ENCODE measurements at regions not wholly inside any gene's neighbourhood (a gene's known extent, or its start where the extent isn't known, plus 50 kb on each side); places are given as distances from the start of the nearest gene placed in this dataset.

DNA sequence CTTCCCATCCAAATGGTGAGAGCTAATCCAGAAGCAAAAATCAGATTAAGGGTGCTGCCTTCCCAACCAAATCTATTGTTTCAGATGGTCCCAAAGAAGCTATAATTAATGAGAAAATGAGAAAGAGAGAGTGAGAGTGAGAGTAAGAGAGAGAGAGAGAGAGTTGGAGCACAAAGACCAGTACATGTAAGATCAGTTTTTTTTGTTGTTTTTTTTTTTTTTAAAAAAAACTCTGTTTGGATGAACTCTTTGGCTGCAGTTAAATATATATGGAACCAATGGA is 305.6 kb downstream of the PTEN start:
- no peak for DNase-seq (ENCODE audit: low read depth)

DNA sequence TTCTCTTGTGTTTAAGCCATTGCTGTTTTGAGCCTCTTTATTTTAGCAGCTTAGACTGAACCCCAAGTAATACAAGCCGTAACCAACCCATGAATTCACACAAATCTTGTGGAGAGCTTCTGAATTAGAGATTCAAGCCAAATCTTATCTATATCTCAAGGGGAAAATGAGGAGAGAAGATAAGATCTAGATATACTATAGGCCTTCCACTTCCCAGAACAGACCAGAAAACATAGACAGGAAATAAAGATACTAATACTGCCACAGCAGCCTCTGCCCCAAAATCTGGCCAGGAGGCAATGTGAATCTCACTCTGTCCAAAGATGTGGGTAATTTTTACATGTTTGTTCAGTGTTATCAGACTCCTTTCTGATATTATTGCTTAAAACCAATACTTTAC is 307.2 kb downstream of the PTEN start:
- DNase-seq (ENCODE audit: low read depth): no peak

DNA sequence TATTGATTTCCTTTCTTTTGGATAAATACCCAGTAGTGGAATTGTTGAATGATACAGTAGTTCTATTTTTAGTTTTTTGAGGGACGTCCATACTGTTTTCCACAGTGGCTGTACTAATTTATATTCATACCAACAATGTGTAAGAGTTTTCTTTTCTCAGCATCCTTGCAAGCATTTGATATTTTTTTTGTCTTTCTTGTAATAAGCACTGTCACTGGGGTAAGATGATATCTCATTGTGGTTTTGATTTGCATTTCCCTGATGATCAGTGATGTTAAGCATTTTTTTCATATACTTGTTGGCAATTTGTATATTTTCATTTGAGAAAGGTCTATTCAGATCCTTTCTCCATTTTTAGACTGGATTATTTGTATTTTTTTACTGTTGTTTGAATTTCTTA is 308.7 kb downstream of the PTEN start:
- DNase-seq (ENCODE audit: low read depth): no peak

DNA sequence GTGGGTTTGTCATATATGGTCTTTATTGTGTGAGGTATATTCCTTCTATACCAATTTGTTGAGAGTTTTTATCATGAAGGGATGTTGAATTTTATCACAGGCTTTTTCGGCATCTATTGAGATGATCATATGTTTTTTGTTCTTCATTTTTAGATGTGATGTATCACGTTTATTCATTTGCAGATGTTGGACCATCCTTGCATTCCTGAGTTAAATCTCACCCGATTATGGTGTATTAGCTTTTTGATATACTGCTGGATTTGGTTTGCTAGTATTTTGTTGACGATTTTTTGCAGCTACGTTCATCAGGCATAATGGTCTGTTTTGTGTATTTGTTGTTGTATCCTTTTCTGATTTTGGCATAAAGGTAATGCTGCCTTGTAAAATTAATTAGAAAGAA is 311.0 kb downstream of the PTEN start:
- DNase-seq (ENCODE audit: low read depth): no peak

DNA sequence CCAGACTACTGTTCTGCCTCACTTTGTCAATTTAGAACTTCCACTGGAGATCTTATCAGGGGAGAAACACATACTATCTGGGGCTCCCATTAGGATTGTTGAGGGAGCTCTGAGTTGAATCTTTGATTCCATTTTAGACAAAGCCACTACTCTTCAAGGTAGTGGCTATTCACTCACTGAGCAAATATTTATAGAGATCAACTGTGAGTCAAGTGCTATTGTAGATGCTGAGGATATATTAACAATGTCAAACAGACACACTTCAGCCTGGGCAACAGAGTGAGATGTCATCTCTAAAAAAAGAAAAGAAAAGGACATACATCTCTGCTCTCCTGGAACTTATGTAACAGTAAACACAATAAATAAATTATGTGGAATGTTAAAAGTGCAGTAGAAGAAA is 315.3 kb downstream of the PTEN start:
- no peak for DNase-seq (ENCODE audit: low read depth)

DNA sequence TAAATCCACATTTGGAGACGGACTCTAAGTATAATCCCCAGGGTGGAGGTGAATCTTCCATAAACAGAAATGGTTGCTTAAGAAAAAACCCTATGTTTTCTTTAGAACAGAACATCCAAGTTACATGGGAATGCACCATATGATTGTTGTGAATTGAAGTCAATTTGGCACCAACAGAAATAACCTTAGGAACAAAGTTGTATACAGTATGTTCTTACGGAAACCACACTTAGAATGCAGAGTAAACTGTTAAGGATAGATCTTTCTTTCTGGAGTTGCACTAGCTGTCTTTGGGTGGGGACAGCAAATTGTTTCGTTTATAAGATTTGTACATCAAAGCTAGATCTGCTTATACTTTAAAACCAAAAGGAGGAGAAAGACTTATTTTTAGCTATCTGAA is 316.4 kb downstream of the PTEN start:
- DNase-seq (ENCODE audit: low read depth): no peak

DNA sequence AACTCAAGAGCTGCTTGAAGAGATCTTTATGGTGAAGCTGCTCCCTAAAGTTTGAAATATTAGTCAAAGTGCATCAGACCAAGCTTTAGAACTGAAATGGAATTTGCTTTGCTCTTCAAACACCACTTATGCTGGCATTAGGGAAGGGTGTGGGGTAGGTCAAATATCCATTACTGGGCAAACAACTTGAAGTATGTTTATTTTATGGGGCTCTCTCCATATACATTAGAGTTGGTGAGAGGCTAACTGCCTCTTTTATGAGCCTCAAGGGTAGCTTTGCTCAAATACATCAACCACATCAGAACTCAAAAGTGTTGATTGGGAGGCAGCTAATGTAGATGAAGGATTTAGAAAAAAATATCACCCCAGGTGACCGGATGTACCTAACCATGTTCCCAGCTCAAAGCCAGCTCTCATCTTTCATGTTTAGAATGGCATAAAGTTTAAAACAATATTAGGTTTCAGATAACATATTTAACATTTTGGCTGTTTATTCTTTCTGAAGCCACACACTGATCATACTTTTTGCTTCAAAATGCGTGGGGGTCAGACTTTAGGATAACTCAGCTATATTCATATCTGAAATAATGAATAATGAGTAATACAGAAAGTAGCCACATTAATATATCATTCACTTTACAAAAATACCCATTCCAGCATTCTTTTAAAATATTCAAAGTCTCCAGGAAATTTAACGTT is 318.6 kb downstream of the PTEN start:
- DNase-seq (ENCODE audit: low read depth): no peak

DNA sequence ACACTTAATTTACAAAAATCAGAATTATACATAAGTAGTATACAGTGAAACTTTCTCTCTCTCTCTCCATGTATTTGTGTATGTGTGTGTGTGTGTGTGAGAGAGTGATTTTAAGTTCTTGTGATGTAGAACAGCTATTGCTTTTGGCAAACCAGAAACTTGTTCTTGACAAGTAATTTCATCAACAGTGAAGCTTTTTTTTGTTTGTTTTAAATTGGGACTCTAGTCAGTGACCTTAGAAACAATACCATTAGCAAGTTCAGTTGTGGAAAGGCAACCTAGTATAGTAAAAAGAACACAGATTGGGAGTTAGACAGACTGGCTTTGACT is 319.1 kb downstream of the PTEN start:
- no peak for DNase-seq (ENCODE audit: low read depth)

DNA sequence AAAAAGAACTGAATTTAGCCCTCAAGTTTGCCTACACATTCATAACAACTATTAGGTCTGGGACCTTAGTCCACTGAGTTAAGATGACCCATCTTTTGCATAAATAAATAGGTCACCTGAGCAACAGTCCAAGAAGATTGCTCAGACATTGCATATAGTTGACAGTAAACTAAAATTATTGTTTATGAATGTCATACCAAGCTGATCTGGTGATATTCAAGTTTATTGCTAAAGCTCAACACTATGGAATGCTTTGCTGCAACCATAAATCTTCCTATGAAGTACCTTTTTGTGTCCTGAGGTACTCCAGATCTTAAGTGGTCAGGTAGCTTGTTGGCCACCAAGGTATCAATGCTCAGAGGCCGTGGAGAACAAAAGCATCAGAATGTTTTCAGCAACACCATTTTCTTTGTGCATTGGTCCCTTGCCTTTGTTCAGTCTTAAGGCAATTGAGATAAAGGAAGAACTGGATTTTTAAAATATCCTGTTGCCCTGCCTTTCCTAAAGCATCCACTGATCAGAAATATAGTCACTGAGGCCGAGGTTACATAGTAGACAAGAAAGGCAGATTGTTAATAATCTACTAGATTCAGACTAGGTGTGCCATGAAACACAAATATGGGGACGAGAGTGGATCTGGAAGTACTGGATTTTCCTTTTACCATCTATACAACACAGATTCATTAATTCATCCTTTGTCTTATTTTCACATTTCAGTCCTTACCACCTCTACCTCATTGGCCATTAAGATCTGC is 321.3 kb downstream of the PTEN start:
- no peak for DNase-seq (ENCODE audit: low read depth)

DNA sequence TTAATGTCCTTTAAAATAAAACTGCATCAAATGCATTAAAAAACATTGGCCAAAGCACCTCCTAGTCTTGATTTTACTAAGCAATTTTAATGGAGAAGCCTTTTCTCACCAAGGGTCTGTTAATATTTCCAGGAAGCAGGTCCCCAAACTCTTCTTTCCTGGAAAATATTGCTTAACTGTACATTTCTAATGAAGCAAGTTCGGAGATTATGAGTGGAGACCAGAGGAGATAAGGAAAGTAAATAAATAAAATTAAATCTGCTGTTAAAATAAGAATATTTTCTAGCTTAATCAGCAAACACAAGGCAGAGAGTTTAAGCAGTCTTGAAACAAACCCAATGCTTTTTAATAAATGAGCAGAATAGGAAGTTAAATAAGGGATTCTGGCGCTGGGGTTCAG is 322.4 kb downstream of the PTEN start:
- DNase-seq (ENCODE audit: low read depth): no peak

DNA sequence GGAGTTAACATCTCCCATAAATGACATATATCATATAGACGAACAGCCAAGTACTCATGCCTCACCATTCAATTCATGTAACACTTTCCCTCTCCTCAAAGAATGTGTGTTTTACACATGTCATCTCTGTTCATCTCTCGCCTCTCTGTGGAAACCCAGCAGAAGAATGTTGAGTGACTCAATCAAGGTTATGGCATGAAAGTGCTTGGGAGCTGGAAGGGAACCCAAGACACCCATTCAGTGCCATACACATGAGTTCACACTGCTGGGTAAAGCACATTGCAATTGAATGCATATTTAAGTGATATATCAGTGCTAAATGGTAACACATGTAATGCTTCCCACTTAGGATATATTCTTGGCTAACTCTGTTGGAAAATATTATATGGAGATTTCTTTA is 322.9 kb downstream of the PTEN start:
- no peak for DNase-seq (ENCODE audit: low read depth)

DNA sequence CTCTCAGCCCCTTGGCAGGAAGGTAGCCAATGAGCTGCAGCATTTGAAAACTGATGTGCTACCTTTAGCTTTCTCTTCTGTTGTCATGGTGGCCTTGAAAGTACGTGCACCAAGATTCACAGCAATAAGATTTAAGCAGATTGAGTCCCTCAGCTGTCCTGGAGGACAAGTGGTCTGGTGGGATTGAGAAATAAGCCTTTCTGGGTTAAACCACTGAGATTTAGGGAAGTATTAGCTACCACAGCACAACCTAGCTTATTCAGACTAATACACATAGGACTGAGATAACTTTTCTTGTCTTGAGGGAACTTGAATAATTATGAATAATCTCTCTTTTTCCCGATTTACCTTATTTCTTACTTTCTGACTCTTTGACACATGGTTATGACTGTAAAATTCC is 324.0 kb downstream of the PTEN start:
- DNase-seq (ENCODE audit: low read depth): no peak

DNA sequence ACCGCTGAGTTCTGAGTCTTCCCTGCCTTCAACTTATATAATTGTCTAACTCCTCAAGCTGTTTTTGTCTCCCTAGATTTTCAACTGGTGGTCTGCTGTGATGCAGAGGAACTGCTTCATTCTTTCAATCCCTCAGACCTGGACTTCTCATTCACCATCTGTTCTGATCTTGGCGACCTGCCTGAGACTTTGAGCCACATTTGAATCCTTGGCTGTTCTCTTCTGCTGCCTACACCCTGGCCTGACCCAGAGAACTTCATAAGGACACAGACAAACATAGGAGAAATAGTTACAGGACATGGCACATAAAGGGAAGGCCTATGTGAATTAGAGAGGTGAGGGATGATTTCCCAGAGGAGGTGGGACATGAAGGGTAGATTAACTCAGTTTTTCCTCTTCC is 326.7 kb downstream of the PTEN start:
- no peak for DNase-seq (ENCODE audit: low read depth)

DNA sequence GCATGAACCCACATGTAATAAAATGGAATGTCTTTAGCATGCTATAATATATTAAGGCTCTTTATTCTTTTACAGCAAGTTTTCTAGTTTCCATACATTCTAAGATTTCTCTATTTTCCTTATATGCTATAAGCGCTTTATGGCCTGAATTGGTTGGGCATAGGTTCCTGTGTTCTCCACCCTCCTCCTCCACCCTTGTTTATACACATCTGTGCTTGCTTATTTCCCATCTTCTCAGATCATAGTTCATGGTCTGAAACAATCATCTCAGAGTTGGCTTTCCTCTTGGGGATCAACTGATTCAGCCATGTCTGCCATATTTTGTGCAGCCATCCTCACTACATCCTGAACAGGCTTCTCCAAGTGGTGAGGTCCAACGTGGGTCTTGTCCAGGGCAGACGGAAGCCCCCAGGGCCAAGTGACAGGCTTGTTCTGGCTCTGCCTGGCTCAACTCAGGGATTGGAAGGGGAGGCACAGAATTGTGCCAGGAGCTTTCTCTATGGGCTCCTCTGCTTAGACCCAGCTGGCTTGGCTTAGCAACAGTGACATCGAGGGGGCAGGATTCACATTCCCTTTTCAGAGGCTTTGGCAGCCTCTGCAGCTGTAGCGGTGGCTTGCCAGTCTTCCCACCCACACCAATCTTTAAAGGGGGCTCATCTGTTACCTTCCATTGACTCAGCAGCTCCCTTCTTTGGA is 327.3 kb downstream of the PTEN start:
- no peak for DNase-seq (ENCODE audit: low read depth)

DNA sequence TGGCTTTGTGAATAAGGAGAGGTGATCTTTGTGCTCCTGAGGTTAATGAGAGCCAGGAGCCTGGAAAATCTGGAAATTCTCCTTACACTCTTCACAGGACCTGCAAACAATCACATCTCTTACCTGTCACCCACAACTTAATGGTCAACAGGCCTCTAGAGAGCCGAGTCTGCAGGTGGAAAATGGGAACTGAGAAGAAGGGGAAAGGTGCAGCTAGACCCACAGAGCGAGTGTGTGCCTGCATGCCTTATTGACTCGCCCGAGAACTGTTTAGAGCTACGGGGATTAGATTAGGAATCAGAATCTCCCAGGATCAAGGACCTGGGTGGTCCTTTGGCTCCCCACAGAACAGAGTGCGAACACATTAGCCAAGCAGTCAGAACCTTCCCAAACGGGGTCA is 329.6 kb downstream of the PTEN start:
- DNase-seq (ENCODE audit: low read depth): no peak

DNA sequence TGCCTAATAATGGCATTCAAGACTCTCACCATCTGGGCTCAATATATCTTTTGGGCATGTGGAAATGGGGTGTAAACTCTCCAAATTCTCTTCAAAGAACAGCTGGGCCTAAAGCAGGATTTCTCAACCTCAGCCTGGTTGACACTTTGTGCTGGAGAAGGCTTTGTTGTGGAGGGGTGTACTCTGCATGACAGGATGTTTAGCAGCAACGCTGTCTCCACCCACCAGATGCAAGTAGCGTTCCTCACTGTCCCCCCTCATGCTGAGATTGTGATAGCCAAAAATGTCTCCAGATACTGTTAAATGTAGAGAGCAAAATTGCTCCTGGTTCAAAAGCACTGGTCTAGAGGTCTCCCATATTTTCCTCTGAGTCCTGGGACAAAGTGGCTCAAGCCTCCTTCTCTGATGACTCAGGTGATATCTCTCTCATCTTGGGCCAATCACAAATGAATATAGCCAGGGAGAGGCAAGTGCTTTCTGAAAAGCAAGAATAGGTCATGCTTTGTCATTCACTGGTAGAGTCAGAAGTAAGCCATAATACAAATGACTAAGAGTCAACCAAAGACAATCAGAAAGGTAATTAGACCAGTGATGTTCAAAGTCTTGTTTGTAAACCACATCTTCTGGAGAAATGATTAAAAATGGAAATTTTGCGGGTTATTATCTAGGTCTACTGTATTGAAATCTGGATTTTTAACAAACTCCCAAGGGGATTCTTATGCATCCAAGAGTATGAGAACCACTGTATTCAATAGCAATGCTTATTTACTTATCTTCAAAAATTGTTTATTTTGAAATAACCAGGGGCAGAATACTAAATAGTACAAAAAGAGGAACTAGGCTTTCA is 330.8 kb downstream of the PTEN start:
- DNase-seq (ENCODE audit: low read depth): peak; percentile 7

DNA sequence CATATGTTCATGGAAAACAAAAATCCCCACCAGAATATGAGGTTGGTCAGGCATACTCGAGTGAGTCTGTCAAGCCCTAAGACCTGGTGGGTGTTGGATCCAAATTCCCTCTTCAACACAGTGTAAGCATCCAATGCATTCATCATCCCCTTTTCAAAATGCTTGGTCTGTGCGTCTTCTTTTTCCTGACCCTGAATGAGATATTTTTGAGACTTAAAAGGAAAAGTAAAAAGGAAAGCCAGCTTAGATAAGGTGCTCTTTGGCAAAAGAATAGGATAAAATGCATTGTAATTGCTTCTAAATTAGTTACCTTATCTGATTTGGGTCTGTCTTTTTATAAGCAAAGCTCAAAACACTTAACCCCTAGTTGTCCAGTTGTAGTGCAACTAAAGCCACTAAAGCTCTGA is 331.5 kb downstream of the PTEN start:
- DNase-seq (ENCODE audit: low read depth): no peak

DNA sequence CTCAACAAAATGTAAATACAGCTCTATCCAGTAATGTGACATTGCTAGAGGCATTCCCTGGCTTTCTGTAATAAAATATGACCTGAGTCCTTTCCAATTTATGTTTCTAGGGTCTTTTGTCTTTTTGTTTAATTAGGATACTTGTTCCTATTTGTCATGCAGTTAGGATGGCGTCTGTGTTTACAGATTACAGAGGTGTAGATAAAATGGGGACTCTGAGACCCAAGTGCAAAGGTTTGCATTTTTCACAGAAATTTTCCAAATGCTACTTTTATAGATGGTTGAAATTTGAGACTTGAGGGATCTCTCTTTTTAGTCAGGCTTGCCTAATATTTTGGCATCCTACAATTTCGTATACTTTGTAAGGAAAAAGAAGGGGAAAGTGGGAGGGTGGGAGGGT is 332.4 kb downstream of the PTEN start:
- no peak for DNase-seq (ENCODE audit: low read depth)

DNA sequence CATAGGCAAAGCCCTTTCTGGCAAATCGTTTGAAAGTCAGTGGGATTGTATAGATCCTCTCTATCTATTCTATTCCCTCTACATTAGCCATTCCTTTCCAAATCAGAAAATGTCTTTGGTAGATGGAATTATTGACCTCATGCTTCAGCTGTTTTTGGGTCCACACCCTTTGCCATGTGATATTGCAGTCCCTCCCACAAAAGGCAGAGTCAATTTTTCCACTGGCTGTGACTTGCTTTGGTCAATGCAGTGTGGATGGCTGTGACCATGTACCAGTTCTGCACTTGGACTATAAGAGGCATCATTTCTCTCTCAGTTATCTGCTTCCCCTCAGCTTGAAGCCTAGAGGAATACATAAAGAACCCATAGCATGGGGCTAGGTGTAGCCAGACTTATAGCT is 332.9 kb downstream of the PTEN start:
- DNase-seq (ENCODE audit: low read depth): no peak

DNA sequence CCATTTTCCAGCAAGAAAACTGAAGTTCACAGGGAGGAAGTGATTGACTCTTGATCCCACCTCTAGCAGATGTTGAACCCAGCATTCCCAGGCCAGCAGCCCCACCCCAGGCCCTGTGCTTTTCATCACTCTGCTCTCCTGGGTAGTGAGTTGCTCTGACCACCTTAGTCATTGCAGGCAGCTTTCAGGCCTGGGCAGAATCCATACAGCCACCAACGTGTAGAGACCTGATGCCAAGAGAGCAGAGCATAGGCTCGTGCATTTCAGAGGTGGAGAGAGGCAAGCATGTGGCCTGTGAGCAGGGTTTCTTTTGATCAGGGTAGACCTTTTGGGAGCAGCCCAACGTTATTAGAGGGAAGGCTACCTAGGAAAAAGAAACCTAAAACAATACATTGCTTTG is 334.6 kb downstream of the PTEN start:
- no peak for DNase-seq (ENCODE audit: low read depth)

DNA sequence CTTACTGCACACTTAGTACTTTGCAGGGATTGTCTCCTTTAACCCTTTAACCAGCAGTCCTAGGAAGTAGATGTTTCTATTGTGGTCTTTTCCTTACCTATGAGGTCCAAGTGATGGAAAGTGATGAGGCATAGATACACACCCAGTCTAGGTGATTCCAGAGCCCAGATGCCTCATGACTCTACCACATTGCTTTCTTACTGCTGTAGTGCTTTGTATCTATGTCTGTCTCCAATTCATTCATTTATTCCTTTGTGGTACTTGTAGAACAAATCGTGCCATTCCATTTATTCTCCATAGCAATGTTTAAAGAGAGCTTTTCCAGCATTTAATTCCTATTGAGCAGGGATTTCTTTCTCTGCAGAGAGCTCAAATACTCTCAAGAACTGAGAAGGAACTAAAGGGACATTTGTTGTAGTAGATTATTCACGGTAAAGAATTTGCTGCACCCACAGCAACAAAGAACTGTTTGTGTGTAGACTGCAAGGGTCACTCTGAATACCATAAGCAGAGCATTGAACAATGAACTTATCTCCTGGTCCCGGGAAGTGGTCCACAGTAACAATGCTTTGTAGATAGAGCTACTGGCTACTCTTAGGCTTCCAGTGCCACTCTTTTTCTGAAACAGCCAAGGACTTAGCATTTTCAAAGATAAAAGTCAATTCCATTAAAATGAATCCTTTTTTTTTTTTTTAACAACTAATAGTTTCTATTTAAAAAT is 337.0 kb downstream of the PTEN start:
- no peak for DNase-seq (ENCODE audit: low read depth)

DNA sequence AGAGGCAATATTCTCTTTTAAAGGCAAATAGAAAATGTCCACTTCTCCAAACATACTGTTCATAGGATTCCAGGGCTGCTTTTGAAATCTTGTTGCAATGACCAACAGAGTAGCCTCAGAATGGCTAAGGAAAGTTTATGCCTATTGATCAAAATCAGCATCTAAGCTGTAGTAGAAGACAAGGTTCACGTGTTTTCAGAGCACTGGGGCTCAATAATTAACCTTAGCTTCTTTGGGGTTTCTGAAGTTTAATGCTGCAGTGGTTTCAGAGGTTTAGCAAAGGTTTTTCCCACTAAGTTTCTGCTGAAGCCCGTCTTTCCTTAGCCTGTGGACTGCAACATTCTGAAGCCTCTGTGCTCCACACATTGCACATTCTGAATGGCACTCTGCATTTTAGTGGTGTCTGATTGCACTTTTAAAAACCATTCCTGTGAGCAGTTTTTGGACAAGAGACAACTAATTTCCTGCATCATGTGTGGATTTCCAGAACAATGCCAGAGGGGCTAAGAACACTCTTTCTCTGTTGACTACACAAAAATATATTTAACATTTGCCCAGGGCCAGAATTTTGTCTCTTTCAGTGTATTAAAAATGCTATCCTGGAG is 342.5 kb downstream of the PTEN start:
- no peak for DNase-seq (ENCODE audit: low read depth)
